ENCODE measurements at regions not wholly inside any gene's neighbourhood (a gene's known extent, or its start where the extent isn't known, plus 50 kb on each side); places are given as distances from the start of the nearest gene placed in this dataset.

- TF ChIP-seq ZNF574 (CRISPR knock-in tag; IDR thresholded peaks at IDR 0.05) (no peak), RFXANK (CRISPR knock-in tag; IDR thresholded peaks at IDR 0.05) (no peak), BRCA1 (CRISPR knock-in tag; IDR thresholded peaks at IDR 0.05) (no peak)
Observed at GRCh38 chr19:31674503-31675192, 325.4 kb upstream of the TSHZ3 start (continued).

GRCh38 chr19:31675193-31675913 lies 326.1 kb upstream of the TSHZ3 start:
- WGBS (ENCODE audit: low lambda C conversion rate) = 65% methylated on average over 9 of the region's 10 CpGs
- Histone ChIP-seq H3K4me3 (replicated peaks in 1 of 3; ENCODE audit: insufficient read depth in 1 of 3, low read depth in 2 of 3, low read length in 3 of 3) (no peak overlapping the region), H3K79me2 (ENCODE audit: insufficient read depth, low read length) (no peaks in the 10 kb centered on the region), H2AFZ (ENCODE audit: low read length) (no peak overlapping the region), H3K27me3 (ENCODE audit: control insufficient read depth in 1 of 2, insufficient read depth in 2 of 2, low read length in 2 of 2) (no peaks in the 10 kb centered on the region), H3K4me1 (ENCODE audit: insufficient read depth, low read length) (no peaks in the 10 kb centered on the region), H3K9ac (ENCODE audit: insufficient read depth, low read depth, low read length) (no peak overlapping the region), H3K27ac (ENCODE audit: extremely low read length, insufficient read depth, low read length) (no peak overlapping the region), H3K4me2 (ENCODE audit: low read depth, low read length) (no peak overlapping the region), H4K20me1 (ENCODE audit: insufficient read depth, low read length) (no peaks in the 10 kb centered on the region), H3K9me3 (ENCODE audit: low read length) (peaks cover 80% of the 10 kb centered on the region), H3K36me3 (replicated peaks in 1 of 2; ENCODE audit: control insufficient read depth in 1 of 2, insufficient read depth in 2 of 2, low read length in 2 of 2) (no peaks in the 10 kb centered on the region)
- FAIRE-seq = no peak
- ATAC-seq = no peak
- in situ Hi-C loops (cut with HindIII; ENCODE audit: extremely low pct_ligation_motif_present, low pct_unique_long_range_greater_than_20kb) (no loop called here), intact Hi-C loops (cut with micrococcal nuclease; ENCODE audit: unreplicated experiment) (loop anchor here (10.0 kb wide), 1 partner anchor 549 kb away; no protein-coding TSS in a partner anchor)
- POLR2A ChIA-PET = no interaction called here
- no peak for DNase-seq (ENCODE audit: low spot score)
- BruUV-seq (replicated peaks) = no TSS peak
- TF ChIP-seq ZNF878 (CRISPR knock-in tag; IDR thresholded peaks at IDR 0.05) (no peak), ZBTB34 (CRISPR knock-in tag; IDR thresholded peaks at IDR 0.05) (no peak), ZNF280B (CRISPR knock-in tag; IDR thresholded peaks at IDR 0.05; ENCODE audit: borderline replicate concordance) (no peak), SNRNP70 (IDR thresholded peaks at IDR 0.05; ENCODE audit: low read depth, low read length) (no peak), KLF16 (CRISPR knock-in tag; IDR thresholded peaks at IDR 0.05) (no peak), ZNF710 (CRISPR knock-in tag; IDR thresholded peaks at IDR 0.05; ENCODE audit: borderline replicate concordance) (no peak), RXRA (CRISPR knock-in tag; IDR thresholded peaks at IDR 0.05) (no peak), MIER2 (CRISPR knock-in tag; IDR thresholded peaks at IDR 0.05) (no peak)
- CTCF ChIA-PET (ENCODE audit: low intra/inter-chr PET ratio, low total read pairs) = no interaction called here

Measured in HepG2 (cell line).